Fibroblast of lung (primary cell): ENCODE measurements at regions not wholly inside any gene's neighbourhood (a gene's known extent, or its start where the extent isn't known, plus 50 kb on each side); places are given as distances from the start of the nearest gene placed in this dataset.

ENCODE experiments used
- EZH2 ChIP-seq: IDR thresholded peaks from 2 replicates; pipeline ENCODE4 v1.5.1; 2012; ENCODE audit warnings: low read length, control low read depth, mild to moderate bottlenecking; ENCODE audit errors: missing control alignments
- TF ChIP-seq, protein P1 (sequence below), 2 donors: IDR thresholded peaks in 1 of 2; conservative IDR thresholded peaks in 1 of 2; 1 replicate in 1 of 2; 2 replicates in 1 of 2; pipeline ENCODE4 v1.5.1; 2011 to 2012; ENCODE audit warnings: low read length in 2 of 2, control low read depth in 1 of 2, inconsistent platforms in 1 of 2, low read depth in 1 of 2, mild to moderate bottlenecking in 1 of 2

DNA sequence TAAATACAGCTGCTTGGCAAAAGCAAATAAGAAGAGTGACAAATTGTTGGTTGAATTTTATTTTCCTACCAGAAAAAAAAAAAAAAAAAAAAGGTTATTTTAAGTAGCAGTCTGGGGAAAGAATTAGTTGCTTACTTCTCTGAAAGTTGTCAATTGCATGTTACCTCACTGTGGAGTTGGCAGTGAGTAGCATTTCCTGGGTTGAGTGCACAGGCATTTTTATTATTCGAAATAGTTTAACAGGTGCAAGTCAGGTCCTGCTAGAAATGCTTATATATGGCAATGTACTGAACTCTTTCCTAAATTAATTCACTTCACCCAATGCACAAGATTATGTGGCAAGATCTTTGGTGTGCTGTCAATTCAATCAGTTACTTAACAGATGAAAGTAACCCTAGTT is 680.6 kb downstream of the EPHA3 start:
- TF ChIP-seq, protein P1, sequence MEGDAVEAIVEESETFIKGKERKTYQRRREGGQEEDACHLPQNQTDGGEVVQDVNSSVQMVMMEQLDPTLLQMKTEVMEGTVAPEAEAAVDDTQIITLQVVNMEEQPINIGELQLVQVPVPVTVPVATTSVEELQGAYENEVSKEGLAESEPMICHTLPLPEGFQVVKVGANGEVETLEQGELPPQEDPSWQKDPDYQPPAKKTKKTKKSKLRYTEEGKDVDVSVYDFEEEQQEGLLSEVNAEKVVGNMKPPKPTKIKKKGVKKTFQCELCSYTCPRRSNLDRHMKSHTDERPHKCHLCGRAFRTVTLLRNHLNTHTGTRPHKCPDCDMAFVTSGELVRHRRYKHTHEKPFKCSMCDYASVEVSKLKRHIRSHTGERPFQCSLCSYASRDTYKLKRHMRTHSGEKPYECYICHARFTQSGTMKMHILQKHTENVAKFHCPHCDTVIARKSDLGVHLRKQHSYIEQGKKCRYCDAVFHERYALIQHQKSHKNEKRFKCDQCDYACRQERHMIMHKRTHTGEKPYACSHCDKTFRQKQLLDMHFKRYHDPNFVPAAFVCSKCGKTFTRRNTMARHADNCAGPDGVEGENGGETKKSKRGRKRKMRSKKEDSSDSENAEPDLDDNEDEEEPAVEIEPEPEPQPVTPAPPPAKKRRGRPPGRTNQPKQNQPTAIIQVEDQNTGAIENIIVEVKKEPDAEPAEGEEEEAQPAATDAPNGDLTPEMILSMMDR (conservative IDR thresholded peaks at IDR 0.05 in 1 of 2, IDR thresholded peaks at IDR 0.05 in 1 of 2; ENCODE audit: low read depth in 1 of 2, low read length in 2 of 2): no peak
- TF ChIP-seq EZH2: no peak
